GM19372 (cell line): ENCODE measurements at regions not wholly inside any gene's neighbourhood (a gene's known extent, or its start where the extent isn't known, plus 50 kb on each side); places are given as distances from the start of the nearest gene placed in this dataset.
"Not testable (repeated sequence)": the region's sequence is repeated elsewhere in the genome, so short reads cannot be mapped to it uniquely, and the experiment has no call there.

Experiments used
- ATAC-seq: cut with Tn5 transposase; IDR thresholded peaks from one replicate; pipeline ENCODE4 v1.9.1; 2021; ENCODE audit warnings: mild to moderate bottlenecking, low read depth, moderate library complexity; ENCODE audit not compliant: unreplicated experiment

DNA sequence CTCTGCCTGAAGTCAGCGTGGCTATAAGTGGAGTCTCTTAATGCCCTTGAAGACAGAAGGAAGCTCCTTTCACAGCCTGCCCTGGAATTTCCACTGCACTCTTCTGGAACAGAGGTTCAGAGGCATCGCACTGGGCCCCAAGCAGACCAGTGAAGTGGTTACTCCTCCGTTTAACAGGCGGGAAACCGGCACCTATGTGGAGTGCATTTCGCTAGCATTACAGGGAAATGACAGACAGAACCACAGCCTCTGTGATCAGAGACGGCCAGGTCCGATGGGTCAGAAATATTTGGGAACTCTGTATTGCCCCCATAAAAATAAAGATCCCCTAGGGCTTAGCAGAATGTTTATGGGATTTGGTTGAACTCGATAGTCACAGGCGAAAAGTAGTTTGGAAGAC, 406.9 kb upstream of the PRKCQ start:
- no peak for ATAC-seq

DNA sequence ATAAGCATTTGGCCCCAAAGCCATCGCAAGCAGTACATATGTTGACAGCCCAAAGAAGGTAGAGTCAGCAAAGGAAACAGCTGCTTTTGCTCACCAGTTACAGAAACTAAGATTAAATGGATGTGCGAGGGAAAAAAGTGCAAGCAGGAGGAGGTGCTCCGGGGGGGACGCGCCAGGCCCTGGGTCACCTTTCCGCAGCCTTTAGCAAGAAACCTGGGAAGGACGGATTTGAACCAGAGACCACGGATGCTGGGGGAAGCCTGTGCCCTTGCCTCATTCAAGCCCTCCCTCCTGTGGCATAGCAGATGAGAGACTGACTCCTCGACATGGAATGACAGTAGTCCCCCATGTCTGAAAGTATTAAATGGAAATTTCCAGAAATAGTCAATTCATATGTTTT, 405.6 kb upstream of the PRKCQ start:
- ATAC-seq = no peak

DNA sequence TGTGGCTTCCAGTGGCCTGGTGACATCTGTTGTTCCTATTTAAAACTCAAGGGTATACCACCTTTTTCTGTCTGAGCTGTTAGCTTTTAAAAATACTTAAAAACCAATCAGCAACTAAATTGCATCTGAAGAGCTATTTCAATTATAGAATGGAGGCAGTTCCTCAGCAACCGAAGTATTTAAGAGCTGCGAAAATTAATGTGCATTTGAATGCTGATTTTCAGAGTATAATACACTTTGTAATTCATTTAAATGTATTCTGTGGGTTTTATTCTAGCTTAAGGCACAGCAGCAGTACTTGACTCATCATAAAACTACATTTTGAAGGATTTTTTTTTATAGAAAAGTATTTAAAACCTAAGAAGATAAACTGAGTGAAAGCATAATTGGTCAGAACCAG, 404.9 kb upstream of the PRKCQ start:
- ATAC-seq = no peak

DNA sequence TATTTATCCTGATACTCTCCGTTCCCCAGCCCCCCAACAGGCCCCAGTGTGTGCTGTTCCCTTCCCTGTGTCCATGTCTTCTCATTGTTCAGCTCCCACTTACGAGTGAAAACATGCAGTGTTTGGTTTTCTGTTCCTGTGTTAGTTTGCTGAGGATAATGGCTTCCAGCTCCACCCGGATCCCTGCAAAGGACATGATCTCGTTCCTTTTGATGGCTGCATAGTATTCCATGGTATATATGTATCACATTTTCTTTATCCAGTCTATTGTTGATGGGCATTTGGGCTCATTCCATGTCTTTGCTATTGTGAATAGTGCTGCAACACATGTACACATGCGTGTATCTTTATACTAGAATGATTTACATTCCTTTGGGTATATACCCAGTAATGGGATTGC, 403.9 kb upstream of the PRKCQ start:
- not testable (repeated sequence) for ATAC-seq

DNA sequence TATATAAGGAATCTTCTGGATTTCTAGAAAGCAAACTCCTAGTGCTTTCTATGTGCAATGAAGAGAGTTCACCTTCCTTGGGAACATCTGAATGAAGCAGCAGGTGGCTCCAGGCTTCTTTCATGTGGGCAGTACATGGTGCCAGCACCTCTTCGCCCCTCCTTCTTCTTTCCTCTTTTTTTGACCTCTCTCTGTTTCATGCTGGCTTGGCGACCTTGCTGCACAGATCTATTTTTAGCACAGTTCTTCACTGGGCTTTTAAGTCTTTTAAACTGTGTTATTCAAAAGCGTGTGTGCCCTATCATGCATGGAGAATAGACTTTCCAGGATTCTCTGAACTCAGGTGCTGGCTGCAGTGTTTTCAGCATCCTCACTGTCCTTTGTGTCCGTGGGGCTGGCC, 400.3 kb upstream of the PRKCQ start:
- ATAC-seq = no peak

DNA sequence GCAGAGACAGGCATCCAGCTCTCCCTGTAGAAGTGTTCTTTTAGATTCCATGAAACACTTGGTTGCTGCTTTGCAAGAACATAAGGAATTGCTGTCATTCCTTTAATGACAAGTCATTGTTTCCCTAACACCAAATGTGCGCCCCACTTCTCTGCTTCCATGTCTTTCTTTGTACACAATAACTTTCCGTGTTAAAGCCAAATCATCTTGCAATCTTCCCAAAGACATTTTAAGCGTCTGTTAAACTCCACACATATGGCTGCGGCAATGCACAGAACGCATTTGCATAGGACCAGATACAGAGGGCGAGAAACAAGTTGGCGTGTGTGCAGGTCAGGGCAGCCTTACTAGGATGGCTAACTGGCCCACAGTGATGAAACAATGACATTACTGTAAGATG, 399.3 kb upstream of the PRKCQ start:
- ATAC-seq = no peak

DNA sequence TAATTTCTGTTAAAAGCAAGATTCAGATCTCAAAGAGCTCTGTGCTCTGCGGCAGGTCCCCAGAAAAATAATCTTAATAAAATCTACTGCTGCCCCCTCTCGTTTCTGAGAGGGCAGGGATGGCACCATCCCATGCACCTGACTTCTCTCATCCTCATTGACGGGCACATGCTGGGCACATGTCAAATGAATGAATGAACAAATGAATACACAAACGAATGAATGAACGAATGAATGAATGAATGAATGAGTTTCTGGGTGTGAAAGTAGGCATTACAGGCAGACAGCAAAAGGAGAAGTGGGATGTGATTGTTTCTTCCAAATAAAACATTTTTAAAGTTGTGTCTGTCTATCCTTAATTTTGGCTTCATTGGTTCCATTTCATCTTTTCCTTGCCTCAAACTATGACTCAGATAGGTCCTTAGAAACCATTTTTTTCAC, 398.1 kb upstream of the PRKCQ start:
- no peak for ATAC-seq

DNA sequence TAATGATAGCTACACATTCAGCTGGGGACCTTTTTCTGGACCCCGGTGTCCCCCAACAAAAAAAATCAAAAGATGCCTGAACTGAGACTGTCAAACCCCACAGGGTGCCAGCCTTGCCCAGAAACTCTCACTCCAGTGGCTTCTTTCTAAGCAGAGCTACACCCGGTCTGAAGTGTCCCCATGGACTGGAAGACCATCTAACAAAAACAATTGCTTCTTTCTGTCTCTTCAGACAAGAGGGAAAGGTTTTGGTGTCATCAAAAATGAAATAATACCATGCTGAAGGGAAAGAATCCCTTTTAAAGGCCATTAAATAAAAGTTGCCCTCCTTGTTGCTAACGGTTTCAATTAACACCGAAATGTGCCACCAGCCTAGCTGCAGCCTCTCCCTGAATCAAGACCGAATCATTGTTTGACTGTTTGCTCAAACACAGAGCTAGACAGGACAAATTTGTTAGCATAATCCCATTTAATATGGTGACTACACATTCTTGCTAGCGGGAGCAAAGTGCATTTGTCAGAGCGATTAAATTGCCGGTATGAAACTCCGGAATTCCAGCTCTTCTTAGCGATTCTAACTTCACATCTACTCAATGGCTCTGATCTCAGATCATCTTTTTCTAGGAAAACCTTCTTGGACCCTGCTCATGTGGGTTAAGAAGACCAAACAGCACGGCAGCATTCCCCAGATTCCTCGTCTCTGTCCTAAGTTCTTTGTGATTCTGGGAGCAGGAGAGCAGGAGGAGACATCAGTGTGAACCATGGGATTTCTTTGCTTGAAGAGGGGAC, 397.5 kb upstream of the PRKCQ start:
- ATAC-seq = no peak

DNA sequence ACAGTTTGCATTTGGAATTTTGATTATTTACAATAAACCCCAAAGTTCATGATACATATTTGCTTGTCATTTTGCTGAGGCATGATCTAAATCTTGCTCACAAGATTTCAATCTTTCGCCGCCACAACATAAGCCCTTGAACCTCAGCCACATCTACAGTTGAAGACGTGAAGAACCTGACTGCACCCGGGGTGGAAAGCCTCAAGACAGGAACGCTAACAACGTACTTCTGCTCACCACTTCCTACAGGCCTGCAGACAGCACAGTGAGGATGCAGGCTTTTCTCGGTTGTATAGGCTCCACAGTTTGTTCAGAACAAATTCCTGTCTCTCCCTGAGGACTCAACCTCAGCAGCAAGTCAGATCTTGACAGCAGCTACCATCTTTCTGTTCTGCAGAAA, 393.8 kb upstream of the PRKCQ start:
- no peak for ATAC-seq

DNA sequence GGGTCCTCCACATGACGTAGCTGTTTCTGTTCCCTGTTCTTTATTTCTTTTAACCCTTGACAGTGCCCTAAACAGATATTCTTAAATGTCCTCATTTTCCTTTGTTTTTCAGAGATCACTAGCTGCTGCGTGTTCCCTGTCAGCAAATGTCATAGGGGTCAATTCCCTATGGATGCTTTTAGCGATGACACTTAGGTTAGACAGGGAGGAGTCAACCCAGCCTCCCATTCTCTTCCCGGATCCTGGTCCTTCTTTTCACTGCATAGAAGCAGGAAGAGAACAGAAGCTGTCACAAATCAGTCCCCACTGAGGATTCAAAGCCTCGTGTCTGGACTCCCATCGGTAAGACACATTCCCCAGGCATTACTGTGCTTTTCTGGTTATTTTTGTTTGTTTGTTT, 392.1 kb upstream of the PRKCQ start:
- no peak for ATAC-seq

DNA sequence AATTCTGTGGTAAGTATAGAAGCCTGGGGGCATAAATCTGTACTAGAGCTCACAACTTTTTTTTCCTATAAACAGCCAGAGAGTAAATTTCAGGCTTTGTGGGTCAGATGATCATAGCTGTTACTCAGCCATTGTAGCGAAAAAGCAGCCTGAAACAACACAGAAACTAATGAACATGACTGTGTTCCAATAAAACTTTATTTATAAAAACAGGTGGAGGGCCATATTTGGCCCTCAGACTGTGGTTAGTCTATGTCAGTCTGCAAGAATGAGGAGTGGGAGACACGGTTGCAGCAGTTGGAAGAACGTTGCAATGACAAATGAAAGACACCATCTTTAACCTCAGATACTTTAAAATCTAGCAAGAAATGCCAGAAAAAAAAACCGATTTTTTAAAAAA, 389.6 kb upstream of the PRKCQ start:
- ATAC-seq = no peak

DNA sequence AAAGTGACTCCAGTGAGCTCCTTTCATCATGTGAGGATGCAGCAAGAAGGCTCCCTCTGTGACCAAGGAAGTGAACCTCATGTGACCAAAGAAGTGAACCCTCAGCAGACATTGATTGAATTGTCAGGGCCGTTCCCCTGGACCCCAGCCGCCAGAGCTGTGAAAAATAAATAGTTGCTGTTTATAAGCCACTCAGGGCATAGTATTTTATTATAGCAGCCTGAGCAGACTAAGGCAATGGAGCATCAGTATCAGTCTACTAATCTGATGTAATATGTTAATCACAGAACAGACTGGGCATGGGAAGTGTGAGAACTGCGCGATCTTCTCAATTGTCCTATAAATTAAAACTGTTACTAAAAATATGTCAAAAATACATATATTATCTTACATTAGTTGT, 384.5 kb upstream of the PRKCQ start:
- no peak for ATAC-seq

DNA sequence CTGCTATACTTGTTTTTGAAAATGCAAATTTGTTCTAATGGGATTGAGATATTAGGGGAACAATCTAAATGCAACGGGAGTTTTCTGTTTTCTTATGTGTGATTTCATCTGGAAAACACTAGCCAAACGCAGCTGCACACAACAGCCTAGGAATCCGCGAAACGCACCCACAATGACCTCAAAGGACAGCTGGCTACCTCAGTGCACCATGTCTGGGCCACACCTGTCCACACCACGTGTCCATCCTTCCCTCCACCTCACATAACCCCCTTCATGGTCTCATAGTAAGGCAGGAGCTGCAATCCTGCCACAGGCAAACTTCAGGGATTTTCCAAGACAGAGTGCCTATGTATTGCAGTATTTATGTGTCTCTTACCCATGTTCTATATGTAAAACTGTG, 382.5 kb upstream of the PRKCQ start:
- ATAC-seq = no peak

DNA sequence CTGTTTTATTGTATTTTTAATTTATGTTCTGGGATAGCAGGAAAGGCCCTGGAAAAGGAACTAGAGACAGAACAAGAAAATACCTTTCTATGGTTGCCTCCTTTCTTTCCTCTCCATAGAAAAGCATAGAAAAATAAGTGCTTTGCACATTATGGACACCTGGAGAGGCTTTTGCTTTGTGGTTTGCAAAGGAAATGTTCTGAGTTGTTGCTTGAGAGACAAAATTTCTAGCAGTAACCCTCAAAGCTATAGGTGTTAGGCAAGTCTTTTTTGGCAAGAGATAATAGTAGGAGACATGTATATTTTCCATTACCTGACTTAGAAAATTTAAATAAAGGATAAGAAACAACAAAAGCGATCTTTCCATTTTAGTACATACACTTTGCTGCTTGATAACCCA, 378.6 kb upstream of the PRKCQ start:
- no peak for ATAC-seq

DNA sequence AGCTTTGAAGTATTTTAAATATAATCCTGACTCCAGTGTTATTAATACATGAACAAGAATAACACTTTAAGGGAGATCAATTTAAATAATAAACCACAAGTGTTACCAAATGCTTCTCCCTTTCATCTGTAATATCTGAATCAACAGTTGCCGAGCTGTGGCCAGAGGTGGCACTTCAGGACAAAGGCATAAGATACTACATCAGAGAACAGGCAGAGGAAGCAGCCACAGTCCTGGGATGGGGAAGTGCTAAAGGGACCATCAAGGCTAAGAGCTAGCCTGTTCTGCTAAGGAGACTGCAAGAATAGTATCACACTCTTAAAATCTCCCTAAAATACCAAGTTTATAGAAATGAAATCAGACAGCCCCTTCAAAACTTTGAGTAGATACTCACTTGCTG, 378.2 kb upstream of the PRKCQ start:
- ATAC-seq = no peak

DNA sequence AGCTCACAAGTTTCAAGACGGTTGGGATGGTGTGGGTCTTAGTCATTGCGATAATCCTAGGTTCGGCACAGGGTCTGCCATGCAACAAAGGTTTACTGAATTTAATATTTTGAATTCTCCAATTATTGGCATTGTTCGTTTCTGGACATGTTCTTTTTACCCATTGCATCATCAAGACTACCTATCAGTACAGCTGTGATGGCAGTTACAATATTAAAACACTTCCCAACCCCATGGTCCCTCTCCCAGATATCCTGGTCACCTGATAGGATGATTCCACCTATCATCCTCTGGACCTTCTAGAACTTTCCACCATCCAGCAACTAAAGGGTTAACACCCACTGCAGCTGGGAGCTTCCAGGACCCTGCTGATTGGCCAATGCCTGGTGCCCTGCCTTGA, 377.8 kb upstream of the PRKCQ start:
- no peak for ATAC-seq

DNA sequence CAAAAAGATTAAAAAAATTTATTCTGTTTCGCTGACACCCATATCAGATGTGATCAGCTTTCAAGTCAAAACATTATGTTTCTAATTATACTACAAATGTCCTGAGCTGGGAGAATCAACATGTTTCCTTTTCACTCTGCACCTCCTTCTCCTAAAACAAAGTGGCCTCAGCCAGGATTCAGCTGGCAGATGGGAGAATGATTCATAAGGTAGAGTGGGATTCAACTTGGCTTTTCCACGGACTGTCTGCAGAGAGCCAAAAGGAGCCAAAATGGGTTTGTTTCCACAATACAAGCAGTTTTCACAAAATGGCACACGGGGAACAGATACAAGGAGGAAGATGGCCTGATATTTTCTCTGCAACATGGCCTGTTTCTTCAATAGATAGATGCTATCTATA, 376.5 kb upstream of the PRKCQ start:
- ATAC-seq = no peak

DNA sequence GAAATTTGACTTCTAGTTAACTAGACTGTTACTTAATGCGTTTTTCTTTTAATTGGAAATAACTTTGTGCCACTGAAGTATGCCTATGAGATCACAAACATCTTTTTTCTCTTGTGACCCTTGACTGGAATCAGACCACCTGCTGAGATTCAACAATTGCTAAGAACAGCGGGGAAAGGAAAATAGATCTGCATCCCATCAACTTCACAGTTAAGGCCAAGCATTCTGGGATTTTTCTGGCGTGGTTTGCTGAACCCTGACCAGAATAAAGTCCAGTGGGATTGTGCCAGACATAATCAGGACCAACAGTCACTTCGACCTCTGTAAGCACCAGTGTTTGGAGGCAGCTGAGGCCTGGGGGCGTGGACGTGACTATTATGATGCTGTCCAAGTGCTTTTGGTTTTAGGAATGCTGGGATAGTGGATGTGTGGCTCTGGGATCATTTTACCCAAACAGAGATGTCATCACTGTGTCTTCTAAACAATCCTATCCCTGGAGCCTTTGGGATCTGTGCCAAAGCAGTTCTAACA, 373.3 kb upstream of the PRKCQ start:
- no peak for ATAC-seq

DNA sequence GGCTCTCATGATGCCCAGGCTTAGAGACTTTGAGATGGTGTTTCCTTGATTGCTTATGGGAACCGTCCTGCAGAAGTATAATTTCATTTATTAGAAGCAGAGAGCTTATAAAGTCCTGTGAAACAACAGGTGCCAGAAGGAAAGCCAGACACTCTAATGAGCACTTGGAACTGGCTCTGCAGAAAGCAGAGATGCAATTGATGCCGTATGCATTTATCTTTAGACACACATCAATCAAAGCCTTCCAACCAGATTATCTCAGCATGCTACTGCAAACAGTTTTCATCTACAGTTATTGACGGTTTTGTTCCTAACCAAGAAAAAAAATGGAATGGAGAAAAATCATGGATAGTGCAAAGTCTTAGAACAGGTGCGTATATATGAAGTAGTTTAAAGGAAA, 371.7 kb upstream of the PRKCQ start:
- ATAC-seq = no peak

DNA sequence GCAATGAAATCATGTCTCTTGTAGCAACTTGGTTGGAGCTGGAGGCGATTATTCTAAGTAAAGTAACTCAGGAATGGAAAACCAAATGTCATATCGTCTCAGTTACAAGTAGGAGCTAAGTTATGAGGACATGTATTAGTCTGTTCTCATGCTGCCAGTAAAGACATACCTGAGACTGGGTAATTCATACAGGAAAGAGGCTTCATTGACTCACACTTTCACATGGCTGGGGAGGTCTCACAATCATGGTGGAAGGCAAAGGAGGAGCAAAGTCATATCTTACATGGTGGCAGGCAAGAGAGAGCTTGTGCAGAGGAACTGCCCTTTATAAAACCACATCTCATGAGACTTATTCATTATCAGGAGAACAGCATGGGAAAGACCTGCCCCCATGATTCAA, 370.1 kb upstream of the PRKCQ start:
- no peak for ATAC-seq

DNA sequence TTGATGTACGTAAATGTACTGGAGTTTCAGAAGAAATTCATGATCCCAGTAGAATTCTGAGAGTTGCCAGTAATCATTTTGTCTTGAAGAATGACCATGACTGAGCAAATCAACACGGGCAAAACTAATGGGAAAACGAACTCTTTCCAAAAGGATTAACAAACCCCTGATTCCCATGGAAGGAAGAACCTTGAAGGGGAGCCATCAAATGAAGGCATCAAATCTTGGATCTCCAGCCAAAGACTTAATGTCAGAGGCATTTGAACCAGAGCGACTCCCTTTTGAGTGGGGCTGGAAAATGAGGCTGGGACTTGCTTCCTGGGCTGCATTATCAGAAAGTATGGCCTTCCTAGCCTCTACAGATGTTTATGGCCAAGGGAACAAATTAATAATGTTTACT, 364.4 kb upstream of the PRKCQ start:
- ATAC-seq = no peak

DNA sequence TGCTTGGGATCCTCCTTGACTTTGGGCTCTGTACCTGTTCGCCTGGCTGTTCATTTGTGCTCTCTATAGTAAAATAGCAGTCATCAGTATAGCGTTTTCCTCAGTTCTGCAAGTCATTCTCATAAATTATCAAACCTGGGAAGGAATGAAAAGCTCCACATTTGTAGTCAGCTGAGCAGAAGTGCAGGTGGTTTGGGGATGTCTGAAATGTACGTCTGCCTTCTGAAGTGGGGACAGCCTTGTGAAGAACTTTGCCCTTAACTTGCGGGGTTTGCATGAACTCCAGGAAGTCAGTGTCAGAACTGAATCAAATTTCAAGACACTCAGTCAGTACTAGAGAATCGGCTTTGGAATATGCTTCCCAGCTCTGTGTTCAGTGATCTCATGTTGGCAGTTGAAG, 358.3 kb upstream of the PRKCQ start:
- ATAC-seq = no peak

DNA sequence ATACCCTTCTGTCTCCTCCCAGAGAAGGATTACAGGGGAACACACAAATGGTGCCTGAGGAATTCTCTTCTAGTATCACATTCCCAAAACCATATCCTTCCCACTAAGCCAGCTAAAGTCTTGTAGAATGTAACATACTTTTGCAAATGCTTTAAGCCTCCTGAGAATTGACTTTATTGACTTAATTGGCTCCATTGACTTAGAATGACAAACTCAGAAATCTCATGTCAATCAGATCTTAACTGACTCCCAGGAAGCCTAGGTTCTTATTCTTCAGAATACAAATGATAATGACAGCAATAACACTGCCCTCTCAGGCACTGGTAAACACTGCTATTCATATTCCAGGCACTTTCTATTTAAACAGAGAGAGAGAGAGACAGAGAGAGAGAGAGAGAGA, 356.9 kb upstream of the PRKCQ start:
- ATAC-seq = no peak
